OCI-LY1 (cell line): ENCODE measurements at regions not wholly inside any gene's neighbourhood (a gene's known extent, or its start where the extent isn't known, plus 50 kb on each side); places are given as distances from the start of the nearest gene placed in this dataset.

Experiments
- H2AFZ ChIP-seq: fragments of 200-600 bp; sonication (generic), shearing (Covaris generic); 2 replicates; pipeline ENCODE4 v1.6.0; 2014; ENCODE audit warnings: antibody characterized with exemption, mild to moderate bottlenecking, low read length
- H3F3A ChIP-seq: fragments of 200-600 bp; sonication (generic), shearing (Covaris generic); 2 replicates; pipeline ENCODE4 v1.6.0; 2014; ENCODE audit warnings: mild to moderate bottlenecking, antibody characterized with exemption, low read length, moderate library complexity; ENCODE audit not compliant: insufficient read depth
- H3K27ac ChIP-seq: fragments of 200-600 bp; sonication (generic); 2 replicates; pipeline ENCODE4 v1.5.1; 2014; ENCODE audit warnings: low read length, mixed run types, mild to moderate bottlenecking, low read depth; ENCODE audit not compliant: poor library complexity, severe bottlenecking
- H3K27me3 ChIP-seq: fragments of 200-600 bp; sonication (generic); 2 replicates; pipeline ENCODE4 v1.6.0; 2014; ENCODE audit warnings: antibody characterized with exemption, mild to moderate bottlenecking, low read length, moderate library complexity; ENCODE audit not compliant: insufficient read depth
- H3K36me3 ChIP-seq: fragments of 200-600 bp; sonication (generic); 2 replicates; pipeline ENCODE4 v1.6.1; 2014; ENCODE audit warnings: mild to moderate bottlenecking, antibody characterized with exemption, low read length, moderate library complexity, mixed read lengths; ENCODE audit not compliant: insufficient read depth
- H3K4me1 ChIP-seq: fragments of 200-600 bp; sonication (generic); 2 replicates; pipeline ENCODE4 v1.5.1; 2014; ENCODE audit warnings: mild to moderate bottlenecking, low read length, moderate library complexity; ENCODE audit not compliant: insufficient read depth, severe bottlenecking
- H3K4me2 ChIP-seq: fragments of 200-600 bp; sonication (generic), shearing (Covaris generic); 2 replicates; pipeline ENCODE4 v1.6.1; 2014; ENCODE audit warnings: low read length
- H3K4me3 ChIP-seq: fragments of 200-600 bp; sonication (generic); 2 replicates; pipeline ENCODE4 v1.5.1; 2014; ENCODE audit warnings: low read length, low read depth, mild to moderate bottlenecking, mixed read lengths; ENCODE audit not compliant: poor library complexity, severe bottlenecking
- H3K79me2 ChIP-seq: fragments of 200-600 bp; shearing (Covaris generic); 2 replicates; pipeline ENCODE4 v1.6.1; 2016; ENCODE audit warnings: mixed run types, low read length, mixed read lengths; ENCODE audit not compliant: insufficient read depth
- H3K9ac ChIP-seq: fragments of 200-600 bp; sonication (generic), shearing (Covaris generic); 2 replicates; pipeline ENCODE4 v1.6.1; 2014; ENCODE audit warnings: mild to moderate bottlenecking, low read length, mixed read lengths
- H3K9me2 ChIP-seq: fragments of 200-600 bp; sonication (generic), shearing (Covaris generic); 2 replicates; pipeline ENCODE4 v1.6.1; 2014; ENCODE audit warnings: low read depth, mild to moderate bottlenecking, low read length, mixed read lengths
- H3K9me3 ChIP-seq: fragments of 200-600 bp; shearing (Covaris generic); 2 replicates; pipeline ENCODE4 v1.6.1; 2014; ENCODE audit warnings: low read length, mixed read lengths
- H4K20me1 ChIP-seq: fragments of 200-600 bp; sonication (generic), shearing (Covaris generic); 2 replicates; pipeline ENCODE4 v1.6.0; 2016; ENCODE audit warnings: mild to moderate bottlenecking, low read length; ENCODE audit not compliant: insufficient read depth
- EZH2 ChIP-seq: fragments of 200-600 bp; sonication (generic), shearing (Covaris generic); IDR thresholded peaks from 2 replicates; pipeline ENCODE4 v1.8.0; 2017; ENCODE audit warnings: borderline replicate concordance, mixed run types, mild to moderate bottlenecking, antibody characterized with exemption, low read length, moderate library complexity, mixed read lengths
- TF ChIP-seq, protein P1 (sequence below): fragments of 200-600 bp; sonication (generic), shearing (Covaris generic); IDR thresholded peaks from 2 replicates; pipeline ENCODE4 v1.5.1; 2017; ENCODE audit warnings: mild to moderate bottlenecking, antibody characterized with exemption, low read length, moderate library complexity, mixed read lengths

DNA sequence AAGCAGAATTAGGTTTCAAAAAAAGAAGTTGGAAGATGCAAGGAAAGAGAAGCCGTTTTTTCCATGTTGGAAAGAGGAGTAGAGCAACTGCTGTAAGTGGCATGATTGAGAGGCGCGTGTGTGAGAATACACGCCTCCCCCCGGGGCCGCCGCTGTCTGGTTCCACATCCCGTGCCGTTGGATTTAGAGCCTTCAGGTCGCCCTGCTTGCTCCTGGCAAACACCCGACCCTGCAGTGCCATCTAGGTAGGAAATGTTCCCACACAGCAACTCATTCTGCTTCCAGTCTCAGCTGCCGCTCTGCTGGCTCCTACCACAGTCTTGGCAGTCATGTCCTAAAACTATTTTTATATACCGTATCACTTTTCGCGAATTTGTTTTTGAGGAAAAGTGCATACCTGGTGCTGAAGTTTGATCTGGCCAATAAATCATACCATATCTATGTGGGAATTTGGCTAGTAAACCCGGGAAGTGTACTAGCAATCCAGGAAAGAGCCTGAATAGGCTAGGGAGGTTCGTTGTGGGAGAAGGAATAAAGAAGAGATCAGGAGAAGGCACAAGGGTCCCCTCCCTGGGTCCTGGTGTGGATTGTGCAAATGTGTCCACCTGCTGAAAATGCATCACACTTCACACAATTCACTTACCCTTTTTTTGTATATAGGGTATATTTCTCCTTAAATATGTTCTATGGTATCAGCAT lies 372.7 kb downstream of the FBXO15 start:
- H3K9me2 ChIP-seq = no peaks in the 10 kb centered on the region
- no peaks in the 10 kb centered on the region for H3K9me3 ChIP-seq
- no peaks in the 10 kb centered on the region for H3K27me3 ChIP-seq
- H3K27ac ChIP-seq = no peak overlapping the region
- no peaks in the 10 kb centered on the region for H3K4me1 ChIP-seq
- no peaks in the 10 kb centered on the region for H4K20me1 ChIP-seq
- H3K9ac ChIP-seq = no peak overlapping the region
- no peak for TF ChIP-seq EZH2
- TF ChIP-seq, protein P1, sequence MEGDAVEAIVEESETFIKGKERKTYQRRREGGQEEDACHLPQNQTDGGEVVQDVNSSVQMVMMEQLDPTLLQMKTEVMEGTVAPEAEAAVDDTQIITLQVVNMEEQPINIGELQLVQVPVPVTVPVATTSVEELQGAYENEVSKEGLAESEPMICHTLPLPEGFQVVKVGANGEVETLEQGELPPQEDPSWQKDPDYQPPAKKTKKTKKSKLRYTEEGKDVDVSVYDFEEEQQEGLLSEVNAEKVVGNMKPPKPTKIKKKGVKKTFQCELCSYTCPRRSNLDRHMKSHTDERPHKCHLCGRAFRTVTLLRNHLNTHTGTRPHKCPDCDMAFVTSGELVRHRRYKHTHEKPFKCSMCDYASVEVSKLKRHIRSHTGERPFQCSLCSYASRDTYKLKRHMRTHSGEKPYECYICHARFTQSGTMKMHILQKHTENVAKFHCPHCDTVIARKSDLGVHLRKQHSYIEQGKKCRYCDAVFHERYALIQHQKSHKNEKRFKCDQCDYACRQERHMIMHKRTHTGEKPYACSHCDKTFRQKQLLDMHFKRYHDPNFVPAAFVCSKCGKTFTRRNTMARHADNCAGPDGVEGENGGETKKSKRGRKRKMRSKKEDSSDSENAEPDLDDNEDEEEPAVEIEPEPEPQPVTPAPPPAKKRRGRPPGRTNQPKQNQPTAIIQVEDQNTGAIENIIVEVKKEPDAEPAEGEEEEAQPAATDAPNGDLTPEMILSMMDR = no peak
- H3K79me2 ChIP-seq = no peaks in the 10 kb centered on the region
- no peak overlapping the region for H3K4me3 ChIP-seq
- no peak overlapping the region for H2AFZ ChIP-seq
- no peaks in the 10 kb centered on the region for H3K36me3 ChIP-seq
- H3F3A ChIP-seq = no peaks in the 10 kb centered on the region
- no peak overlapping the region for H3K4me2 ChIP-seq

DNA sequence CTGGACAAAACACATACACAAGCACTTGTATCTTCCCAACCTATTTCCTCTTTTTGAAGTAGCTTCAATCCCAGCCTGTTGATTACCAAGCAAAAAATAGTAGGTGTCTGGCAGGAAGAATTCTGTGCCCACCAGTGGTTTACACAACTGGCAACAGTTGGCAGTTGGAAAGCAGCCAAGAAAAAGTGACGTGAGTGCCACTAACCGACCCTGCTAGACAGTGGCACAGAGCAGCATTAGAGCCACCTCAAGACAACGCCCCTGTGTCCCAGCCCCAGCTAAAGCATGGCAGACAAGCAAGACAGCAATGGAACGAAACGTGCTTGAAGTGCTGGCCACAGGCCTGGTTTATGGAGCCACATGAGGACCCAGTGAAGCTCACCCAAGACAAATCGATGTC lies 379.6 kb downstream of the FBXO15 start:
- Histone ChIP-seq H3K27me3 (no peaks in the 10 kb centered on the region), H3F3A (no peaks in the 10 kb centered on the region), H4K20me1 (no peaks in the 10 kb centered on the region), H3K9me3 (no peaks in the 10 kb centered on the region), H3K9me2 (no peaks in the 10 kb centered on the region), H3K4me1 (no peaks in the 10 kb centered on the region), H3K36me3 (no peaks in the 10 kb centered on the region), H3K4me3 (no peak overlapping the region), H3K4me2 (no peak overlapping the region), H3K79me2 (no peaks in the 10 kb centered on the region), H3K27ac (no peak overlapping the region), H3K9ac (no peak overlapping the region), H2AFZ (no peak overlapping the region)
- TF ChIP-seq, protein P1 = no peak
- TF ChIP-seq EZH2 = no peak

DNA sequence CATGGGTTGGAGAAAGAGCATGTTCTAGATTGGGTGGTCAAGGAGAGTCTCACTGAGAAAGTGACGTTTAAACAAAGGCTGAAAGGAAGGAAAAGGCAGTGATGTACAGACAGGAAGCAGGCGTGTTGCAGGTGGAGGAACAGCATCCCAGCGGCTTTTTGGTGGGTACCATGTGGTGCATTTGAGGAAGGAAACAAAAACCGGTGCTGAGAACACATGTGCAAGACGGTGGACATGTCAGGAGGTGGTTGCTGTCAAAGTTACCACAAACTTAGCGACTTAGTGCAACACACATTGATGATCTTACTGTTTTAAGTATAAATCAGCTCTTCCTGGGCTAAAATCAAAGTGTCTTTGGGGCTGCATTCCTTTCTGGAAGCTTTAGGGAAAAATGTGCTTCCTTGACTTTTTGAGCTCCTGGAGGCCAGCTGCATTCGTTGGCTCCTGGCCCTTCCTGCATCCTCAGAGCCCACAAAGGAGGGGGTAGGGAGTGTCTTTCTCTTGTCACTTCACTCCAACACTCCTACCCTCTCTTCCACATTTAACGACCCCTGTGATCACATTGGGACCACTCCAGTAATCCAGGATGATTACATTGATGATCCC lies 380.6 kb downstream of the FBXO15 start:
- no peak for TF ChIP-seq EZH2
- TF ChIP-seq, protein P1 = no peak
- H3K4me2 ChIP-seq = no peak overlapping the region
- no peaks in the 10 kb centered on the region for H3K9me2 ChIP-seq
- H3K27me3 ChIP-seq = no peaks in the 10 kb centered on the region
- H3F3A ChIP-seq = no peaks in the 10 kb centered on the region
- H2AFZ ChIP-seq = no peak overlapping the region
- no peak overlapping the region for H3K9ac ChIP-seq
- no peaks in the 10 kb centered on the region for H3K4me1 ChIP-seq
- H3K36me3 ChIP-seq = no peaks in the 10 kb centered on the region
- H3K9me3 ChIP-seq = no peaks in the 10 kb centered on the region
- no peaks in the 10 kb centered on the region for H4K20me1 ChIP-seq
- no peaks in the 10 kb centered on the region for H3K79me2 ChIP-seq
- H3K27ac ChIP-seq = no peak overlapping the region
- H3K4me3 ChIP-seq = no peak overlapping the region
